ACHN (cell line): ENCODE measurements at regions not wholly inside any gene's neighbourhood (a gene's known extent, or its start where the extent isn't known, plus 50 kb on each side); places are given as distances from the start of the nearest gene placed in this dataset.
"Not testable (repeated sequence)": the region's sequence is repeated elsewhere in the genome, so short reads cannot be mapped to it uniquely, and the experiment has no call there.

Experiments
- DNase-seq: peaks from one replicate; pipeline ENCODE4 v3.0.0-alpha.2; 2015
- in situ Hi-C: cut with HindIII; loops from 2 replicates; pipeline ENCODE4 v1.10.0; 2017; ENCODE audit warnings: low sequenced_read_pairs, low pct_ligation_motif_present, low pct_unique_long_range_greater_than_20kb

DNA sequence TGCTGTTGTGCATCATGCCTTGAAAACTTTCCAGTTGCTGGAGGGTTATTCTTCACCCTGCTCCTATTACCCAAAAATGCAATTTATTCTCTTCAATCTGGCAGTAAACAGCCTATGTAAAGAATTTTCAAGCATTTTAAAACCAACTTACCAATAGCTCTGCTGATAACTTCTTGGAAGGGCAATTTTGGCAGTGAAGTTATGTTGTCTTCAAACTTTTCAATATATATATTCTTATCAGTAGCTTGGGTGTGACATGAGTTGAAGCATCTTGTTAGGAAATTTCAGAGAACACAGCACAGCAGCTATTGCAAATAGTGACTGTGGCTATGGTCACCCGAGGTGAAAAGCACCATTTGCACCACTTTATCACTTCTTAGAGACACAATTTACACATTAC lies 395.5 kb downstream of the STK39 start:
- DNase-seq: no peak
- in situ Hi-C loops: no loop called here

DNA sequence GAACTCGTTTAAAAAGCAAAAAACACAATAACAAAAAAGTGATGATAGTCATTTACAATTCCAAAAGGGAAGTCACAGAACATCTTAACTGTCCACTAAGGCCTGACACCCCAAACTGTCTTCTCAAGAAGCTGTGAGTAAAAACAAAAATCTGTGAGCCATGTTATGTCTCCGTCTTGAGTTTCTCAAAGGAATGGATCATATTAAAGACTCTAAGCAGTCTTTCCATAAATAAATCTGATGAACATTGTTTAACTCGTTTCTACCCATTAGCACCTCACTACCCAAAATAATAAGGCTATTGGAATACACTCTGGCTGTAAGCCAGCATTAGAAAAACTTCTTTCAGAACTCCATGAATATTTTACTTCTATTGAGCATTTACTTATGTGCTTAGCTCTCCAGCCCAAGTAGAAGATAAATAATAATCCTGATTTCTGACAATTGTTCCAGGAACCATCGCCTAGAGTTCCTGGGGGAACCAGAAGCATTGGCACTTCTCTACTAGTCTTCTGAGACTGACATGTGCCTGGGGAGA lies 396.0 kb downstream of the STK39 start:
- in situ Hi-C loops: no loop called here
- no peak for DNase-seq

DNA sequence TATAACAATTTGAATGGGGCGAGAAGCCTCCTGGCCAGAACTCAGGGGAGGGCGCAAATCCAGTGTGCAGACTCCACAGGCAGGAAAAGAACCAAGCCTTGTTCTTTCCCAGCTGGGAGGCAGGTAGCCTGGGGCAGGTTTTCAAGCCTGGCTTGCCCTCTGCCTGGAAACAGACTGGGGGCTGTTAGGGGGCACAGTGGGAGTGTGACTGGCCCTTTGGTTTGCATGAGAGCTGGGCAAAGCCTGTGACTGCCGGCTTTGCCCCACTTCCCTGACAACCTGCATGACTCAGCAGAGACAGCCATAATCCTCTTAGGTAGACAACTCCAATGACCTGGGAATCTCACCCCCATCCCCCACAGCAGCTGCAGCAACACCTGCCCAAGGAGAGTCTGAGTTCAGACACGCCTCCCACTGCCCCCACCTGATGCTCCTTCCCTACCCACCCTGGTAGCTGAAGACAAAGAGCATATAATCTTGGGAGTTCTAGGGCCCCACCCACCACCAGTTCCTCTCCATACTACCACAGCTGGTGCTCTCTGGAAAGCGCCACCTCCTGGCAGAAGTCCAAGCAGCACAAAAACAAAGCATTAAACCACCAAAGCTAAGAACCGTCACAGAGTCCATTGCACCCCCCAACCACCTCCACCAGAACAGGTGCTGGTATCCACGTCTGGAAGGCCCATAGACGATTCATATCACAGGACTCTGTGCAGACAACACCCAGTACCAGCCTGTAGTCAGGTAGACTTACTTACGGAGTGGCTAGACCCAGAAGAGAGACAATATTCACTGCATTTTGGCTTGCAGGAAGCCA lies 402.5 kb downstream of the STK39 start:
- peak; percentile 29 for DNase-seq

DNA sequence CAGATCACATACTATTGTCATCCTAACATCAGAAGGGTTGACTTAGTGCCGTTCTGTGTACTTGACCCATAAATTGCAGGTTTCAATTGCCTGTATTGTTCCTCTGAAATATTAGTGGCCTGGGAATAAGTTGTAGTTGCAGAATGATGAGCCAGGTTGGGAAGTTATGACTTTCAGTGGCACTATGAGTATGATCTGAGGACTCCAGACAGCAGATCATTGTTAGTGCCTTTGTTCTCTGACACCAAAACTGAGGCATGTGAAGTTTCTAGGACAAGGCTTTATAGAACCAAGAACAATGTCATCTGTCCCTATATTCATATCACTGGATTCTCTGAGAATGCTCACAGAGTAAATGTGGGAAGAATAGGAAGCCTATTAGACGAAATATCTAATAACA lies 403.7 kb downstream of the STK39 start:
- DNase-seq: no peak
- in situ Hi-C loops: no loop called here

More for the DNA sequence above, 402.5 kb downstream of the STK39 start:
- in situ Hi-C loops: no loop called here

DNA sequence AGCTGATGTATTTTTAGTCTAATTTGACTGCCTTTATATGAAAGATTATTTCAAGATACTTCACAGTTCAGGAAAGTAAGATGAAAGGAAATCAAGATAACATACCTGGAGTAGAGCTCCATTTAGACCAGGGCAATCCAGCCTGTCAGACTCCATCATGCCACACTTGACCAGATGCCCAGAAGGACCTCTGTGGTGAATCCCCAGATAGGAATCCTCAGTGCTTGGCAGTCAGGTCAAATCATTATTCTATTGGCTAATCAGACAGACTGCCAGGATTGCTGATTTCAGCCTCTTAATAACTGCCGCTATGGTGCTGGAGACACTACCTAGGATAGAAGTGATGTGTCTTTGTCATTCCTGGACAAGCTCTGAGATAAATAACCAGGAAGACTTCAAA lies 404.2 kb downstream of the STK39 start:
- in situ Hi-C loops: no loop called here
- DNase-seq: no peak

DNA sequence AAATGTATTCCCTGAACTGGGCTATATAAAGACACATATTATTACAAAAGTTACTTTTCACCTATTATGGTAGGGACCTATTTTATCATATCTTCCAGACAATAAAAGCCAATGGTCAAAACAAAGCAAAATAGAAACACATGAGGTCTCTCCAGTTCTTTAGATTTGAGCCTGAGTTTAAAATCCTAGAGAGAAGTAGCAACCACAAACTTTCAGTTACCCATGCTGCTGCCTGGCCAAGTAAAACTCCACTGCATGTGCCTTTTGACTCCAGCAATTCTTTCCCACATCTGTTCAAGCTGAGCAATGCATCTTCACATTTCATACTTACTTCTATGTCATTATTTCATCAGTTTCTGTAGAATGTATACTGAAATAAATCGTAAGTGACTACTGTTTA lies 405.3 kb downstream of the STK39 start:
- DNase-seq: no peak
- in situ Hi-C loops: no loop called here

DNA sequence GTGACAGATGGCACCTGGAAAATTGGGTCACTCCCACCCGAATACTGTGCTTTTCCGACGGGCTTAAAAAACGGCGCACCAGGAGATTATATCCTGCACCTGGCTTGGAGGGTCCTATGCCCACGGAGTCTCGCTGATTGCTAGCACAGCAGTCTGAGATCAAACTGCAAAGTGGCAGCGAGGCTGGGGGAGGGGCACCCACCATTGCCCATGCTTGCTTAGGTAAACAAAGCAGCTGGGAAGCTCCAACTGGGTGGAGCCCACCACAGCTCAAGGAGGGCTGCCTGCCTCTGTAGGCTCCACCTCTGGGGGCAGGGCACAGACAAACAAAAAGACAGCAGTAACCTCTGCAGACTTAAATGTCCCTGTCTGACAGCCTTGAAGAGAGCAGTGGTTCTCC lies 412.1 kb downstream of the STK39 start:
- in situ Hi-C loops, DNase-seq: not testable (repeated sequence)

DNA sequence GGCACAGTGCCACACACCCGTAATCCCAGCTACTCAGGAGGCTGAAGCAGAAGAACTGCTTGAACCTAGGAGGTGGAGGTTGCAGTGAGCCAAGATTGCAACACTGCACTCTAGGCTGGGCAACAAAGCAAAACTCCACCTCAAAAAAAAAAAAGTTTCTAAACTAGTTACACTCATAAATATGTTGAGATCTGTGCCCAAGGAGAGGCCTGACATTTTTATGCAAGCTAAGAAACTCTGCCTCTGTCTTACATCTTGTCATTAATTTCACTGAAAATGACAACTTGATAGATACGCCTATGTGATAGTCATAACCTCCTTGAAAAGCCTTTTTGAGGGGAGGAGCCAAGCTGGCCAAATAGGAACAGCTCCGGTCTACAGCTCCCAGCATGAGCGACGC lies 412.7 kb downstream of the STK39 start:
- in situ Hi-C loops: no loop called here
- no peak for DNase-seq

DNA sequence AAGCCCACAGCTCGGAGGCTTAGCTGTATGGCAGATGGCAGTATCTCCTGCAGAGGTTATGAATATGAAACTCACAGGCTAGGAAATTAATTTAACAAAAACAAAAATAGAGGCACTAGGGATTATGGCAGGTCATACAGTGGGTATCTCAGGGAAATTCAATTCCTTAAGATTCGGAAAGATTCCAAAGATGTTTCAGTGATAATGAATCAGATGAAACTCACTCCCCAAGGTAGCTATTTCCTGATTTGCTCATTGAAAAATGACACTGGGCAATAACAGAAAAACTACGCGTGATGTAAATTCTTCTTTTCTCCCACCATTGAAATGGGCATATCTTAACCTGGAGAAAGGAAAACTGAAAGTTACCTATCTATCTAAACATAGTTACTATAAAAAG lies 414.1 kb downstream of the STK39 start:
- peak; percentile 16 for DNase-seq

DNA sequence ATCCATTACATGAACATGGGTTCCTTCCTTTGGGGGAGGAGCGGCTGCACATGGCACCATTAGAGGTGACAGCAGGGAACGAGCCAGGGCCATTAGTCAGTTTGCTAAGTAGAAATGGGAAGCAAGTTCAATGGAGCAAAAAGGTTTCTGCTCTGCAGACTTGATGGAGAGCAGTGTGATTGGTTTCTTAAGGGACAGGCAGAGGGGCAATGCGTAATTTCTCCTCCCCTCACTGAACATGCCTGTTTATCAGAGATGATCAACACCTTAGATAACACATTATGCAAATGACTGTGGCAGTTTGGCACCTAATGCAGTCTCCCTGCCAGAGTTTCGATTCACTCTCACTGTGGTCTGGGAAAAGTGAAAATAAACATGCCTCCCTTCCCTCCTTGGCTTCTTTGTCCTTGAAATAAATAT lies 414.5 kb downstream of the STK39 start:
- DNase-seq: peak; percentile 29
- in situ Hi-C loops: no loop called here

More for the DNA sequence above, 414.1 kb downstream of the STK39 start:
- in situ Hi-C loops: no loop called here

DNA sequence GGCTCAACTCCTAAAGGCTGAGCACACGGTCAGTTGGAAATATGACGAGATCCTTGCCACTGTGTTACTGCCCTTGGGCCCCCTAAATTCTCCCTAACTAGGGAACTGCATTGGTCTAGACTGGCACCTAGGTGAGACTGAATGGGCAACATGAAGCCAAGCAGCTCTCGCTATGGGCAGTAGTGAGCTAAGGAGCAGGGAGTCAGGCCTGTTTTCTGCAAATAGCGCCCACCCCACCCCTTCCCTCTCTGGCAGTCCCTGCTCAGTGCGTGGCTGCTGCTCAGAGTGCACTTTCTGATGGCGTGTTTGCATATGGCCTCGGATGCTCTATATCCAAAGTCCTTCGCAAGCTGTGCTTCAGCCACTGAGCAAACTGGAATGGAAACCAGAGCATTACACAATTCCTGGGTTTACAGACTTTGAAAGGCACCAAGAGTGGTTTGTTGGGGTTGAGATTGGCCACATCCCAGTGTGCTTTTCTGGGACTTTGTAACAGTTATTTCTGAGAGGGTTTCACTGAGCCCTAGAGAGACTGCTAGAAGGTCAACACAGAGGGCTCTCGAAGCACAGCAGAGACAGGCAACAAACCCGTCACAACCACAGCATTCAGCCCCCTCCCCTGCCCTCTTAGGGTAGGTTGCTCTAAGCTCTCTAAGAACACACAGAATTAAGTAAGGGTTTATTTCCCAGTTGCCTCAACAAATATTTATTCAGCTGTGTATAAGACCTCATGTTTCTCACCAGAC lies 419.9 kb downstream of the STK39 start:
- DNase-seq: no peak
- in situ Hi-C loops: no loop called here

DNA sequence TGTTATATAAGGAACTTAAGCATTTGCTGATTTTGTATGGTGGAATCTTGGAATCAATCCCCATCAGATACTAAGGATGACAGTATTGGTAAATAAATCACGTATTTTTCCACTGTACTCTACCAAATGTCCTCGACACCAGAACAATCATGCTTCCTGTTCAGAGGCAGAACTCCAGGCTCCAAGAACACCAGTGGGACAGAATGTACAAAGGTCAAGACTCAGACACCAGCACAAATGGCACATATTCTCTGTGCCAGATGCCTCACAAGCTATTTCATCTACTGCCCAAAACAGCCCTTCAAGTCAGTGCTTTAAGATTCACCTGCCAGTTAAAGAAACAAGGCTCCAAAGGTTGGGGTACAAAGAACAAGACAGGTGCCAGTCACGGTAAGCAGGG lies 420.5 kb downstream of the STK39 start:
- DNase-seq: no peak
- in situ Hi-C loops: no loop called here

DNA sequence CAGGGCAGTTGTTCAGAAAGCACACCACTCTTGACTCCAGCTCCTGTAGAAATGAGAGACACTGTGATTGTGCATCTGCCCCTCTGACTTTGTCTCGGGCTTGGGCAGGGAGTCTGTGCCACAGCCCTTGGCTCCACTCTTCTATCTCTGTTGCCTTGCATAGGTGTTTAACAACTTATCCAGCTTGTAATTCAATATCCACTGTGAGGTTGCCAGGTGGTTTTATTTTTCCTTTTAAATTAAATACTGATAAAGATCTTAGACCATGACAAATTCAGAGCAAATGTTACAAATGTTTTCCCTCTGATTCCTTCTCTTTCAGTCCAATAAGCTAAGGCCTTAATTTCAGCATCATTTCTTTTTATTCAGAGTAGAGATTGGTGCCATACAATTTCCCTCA lies 421.7 kb downstream of the STK39 start:
- in situ Hi-C loops: no loop called here
- DNase-seq: no peak

DNA sequence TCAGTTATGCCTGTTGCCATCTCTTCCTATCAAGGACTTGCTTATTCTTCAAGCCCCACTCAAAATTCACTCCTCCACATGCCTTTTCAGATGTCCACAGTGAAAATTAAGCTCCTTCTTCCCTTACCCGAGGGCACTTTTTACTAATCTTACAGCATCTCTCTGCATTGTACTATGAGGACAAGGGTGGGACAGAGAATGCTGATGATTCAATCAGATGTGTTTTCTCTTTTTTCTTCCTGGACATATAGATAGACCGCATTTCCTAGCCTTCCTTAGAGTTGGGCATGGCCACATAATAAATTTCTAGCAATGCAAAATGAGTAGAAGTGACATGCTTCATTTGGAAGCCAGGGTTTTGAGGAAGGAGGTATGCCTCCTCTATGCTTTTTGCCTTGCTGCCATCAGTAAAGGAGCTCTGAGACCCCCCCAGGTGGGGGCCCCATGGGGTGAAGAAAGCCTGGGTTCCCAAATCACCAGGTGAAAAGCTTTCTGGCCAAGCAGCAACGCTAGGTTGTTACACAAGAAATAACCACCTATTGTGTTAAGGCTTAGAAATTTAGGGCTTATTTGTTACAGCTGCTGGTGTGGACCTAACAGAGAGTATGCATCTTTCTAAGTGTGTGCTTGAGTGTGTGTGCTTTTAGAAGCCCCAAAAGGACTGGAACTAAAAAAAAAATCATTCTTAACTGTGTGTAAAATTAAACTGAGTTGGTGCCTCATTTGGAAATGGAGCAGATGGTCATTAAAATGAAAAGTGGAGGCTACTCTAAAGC lies 424.5 kb downstream of the STK39 start:
- no peak for DNase-seq
- in situ Hi-C loops: no loop called here

DNA sequence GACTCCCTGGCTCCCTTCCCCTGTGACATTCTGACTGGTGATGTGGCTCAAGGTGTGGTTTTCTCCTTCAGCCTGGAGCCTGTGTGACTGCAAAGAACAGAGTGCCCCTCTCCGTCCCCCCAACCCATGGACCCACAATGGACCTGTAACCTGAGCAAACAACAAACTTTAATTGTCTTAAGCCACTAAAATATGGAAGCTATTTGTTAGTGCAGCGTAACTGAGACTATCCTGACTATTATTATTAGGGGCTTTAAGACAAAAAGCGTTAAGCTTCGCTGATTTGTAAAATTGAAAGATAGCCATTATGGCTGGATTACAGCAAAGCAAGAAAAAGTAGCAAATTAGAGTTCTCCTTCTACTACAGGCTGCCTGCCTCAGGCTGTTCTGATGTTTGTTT lies 426.9 kb downstream of the STK39 start:
- in situ Hi-C loops: no loop called here

DNA sequence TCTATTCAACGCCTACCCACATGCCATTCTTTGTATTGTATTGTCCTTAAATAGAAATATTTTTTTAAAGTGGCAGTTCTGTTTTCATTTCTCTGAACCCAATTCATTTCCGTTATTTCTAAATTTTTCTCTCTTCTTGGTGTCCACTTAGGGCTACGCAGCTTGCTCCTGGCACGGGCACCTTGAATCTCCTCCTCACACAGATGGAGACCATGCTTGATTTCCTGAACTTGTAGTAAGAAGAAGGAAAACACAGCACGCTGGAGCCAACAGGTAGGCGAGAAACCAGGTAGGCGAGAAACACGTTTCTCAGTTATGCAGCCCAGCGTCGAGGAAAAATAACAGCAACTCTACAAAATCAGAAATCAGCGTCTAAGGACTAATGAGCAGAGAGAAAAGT lies 428.9 kb downstream of the STK39 start:
- no peak for DNase-seq
- in situ Hi-C loops: no loop called here

More for the DNA sequence above, 426.9 kb downstream of the STK39 start:
- DNase-seq: no peak

DNA sequence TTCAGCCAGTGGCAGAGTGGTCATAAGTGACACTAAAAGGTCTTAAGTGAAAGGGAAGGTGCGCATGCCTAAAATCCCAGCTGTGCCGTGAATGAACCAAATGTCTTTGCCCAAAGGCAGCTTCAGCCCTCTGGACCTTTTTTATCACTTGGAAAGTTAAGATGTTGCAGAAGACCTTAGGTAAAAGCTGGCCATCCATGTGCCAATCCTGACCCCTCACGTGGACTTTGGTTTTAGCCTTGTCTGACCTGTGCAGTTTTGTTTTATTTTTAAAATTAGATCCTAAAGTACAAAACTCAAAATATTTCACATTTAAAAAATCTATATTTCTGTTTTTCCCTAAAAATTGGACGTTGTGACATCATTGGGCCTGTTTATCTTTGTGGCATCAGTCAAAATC lies 429.5 kb downstream of the STK39 start:
- in situ Hi-C loops: no loop called here
- no peak for DNase-seq

DNA sequence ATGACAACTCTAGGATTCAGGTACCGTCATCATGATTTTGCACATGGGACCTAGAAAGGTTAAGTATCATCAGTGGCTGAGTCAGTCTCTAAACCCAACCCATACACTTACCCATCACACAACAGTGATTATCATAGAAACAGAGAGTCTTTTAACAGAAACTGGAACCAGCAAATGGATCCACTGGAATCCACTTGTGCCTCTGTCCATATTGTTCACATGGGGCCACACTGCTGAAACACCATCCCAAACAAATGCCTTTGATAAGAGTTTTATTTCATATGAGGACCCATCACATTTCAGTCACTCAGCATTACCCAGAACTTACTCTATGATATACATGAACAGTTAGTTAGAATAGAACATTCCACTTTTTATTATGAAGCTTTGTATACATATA lies 430.0 kb downstream of the STK39 start:
- in situ Hi-C loops: no loop called here
- no peak for DNase-seq

DNA sequence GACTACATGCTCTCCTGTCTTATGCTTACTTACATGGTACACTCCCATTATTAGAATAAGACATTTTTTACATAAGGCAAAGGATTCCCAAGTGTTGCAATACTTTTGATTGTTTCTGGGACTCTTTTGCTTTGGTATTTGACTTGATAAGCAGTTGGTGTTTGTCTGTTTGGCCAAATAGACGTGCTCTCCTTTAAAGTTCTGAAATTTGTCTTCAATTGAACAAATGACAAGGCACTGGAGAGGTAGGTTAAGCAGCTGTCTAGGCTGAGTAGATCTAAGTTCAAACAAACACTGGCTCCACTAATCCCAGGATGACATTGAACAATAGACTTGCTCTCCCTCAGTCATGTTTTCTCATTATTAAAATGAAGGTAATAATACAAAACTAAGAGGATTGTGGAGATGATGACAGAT lies 430.5 kb downstream of the STK39 start:
- DNase-seq: no peak
- in situ Hi-C loops: no loop called here
